HCT116 (cell line): ENCODE measurements at regions not wholly inside any gene's neighbourhood (a gene's known extent, or its start where the extent isn't known, plus 50 kb on each side); places are given as distances from the start of the nearest gene placed in this dataset.

Experiments used
- ATAC-seq: fragments of 200-7000 bp; cut with Tn5 transposase; 2 replicates; pipeline ENCODE4 v1.9.1; 2020; ENCODE audit warnings: mild to moderate bottlenecking, moderate library complexity
- BruUV-seq: library from RNA; stranded (reverse); fragments of 400-500 nt; replicated peaks from 2 replicates; lab custom pipeline; 2021; lab: Mats Ljungman, UMichigan
- CTCF ChIA-PET: fragments of 300-600 bp; sonication (Branson Sonifier 250); formaldehyde crosslinking; loops from one replicate; lab custom pipeline; 2021; ENCODE audit warnings: antibody characterized with exemption; lab: Charles Lee
- POLR2A ChIA-PET: fragments of 300-600, 350-600 bp; sonication (Branson Sonifier 250); formaldehyde crosslinking; loops from one replicate; lab custom pipeline; 2021; ENCODE audit warnings: antibody characterized with exemption; lab: Charles Lee
- RAD21 ChIA-PET, 2 experiments: fragments of 300-600 bp; sonication (Branson Sonifier 250); formaldehyde crosslinking; loops; one replicate each; lab custom pipeline; 2023; ENCODE audit warnings: low total read pairs in 2 of 2; ENCODE audit not compliant: uncharacterized antibody in 2 of 2, unreplicated experiment in 2 of 2, low non-redundant PET in 1 of 2; lab: Charles Lee
- DNase-seq: peaks from one replicate; pipeline ENCODE4 v3.0.0-alpha.2; 2010; ENCODE audit warnings: low read depth, low spot score
- H2AFZ ChIP-seq: fragments of 200-600 bp; shearing (Covaris generic), sonication (generic); 2 replicates; pipeline ENCODE4 v1.6.1; 2017; ENCODE audit warnings: low read depth, mixed run types, mixed read lengths, antibody characterized with exemption, low read length; ENCODE audit not compliant: poor library complexity, severe bottlenecking
- H3K27ac ChIP-seq: 2 replicates; pipeline ENCODE4 v1.5.1; 2012; ENCODE audit warnings: low read depth, low read length
- H3K27me3 ChIP-seq: fragments of 200-600 bp; sonication (generic); 2 replicates; pipeline ENCODE4 v1.6.1; 2016; ENCODE audit warnings: mixed run types, low read length, mixed read lengths; ENCODE audit not compliant: insufficient read depth
- H3K36me3 ChIP-seq, 2 experiments: fragments of 200-500 bp in 1 of 2; fragments of 200-600 bp in 1 of 2; sonication (Bioruptor generic) in 1 of 2; sonication (generic) in 1 of 2; 2 replicates each; pipeline versions ENCODE4 v1.5.1 to v1.6.1; 2014 to 2016; ENCODE audit warnings: low read length in 2 of 2, inconsistent platforms in 1 of 2, mixed read lengths in 1 of 2, mixed run types in 1 of 2; ENCODE audit not compliant: insufficient read depth in 2 of 2, control insufficient read depth in 1 of 2
- H3K4me1 ChIP-seq, 2 experiments: fragments of 200-600 bp in 1 of 2; sonication (generic) in 1 of 2; 2 replicates each; pipeline versions ENCODE4 v1.5.1 to v1.6.1; 2012 to 2017; ENCODE audit warnings: low read length in 2 of 2, inconsistent platforms in 1 of 2, mild to moderate bottlenecking in 1 of 2, mixed read lengths in 1 of 2, mixed run types in 1 of 2, moderate library complexity in 1 of 2; ENCODE audit not compliant: insufficient read depth in 2 of 2, control insufficient read depth in 1 of 2
- H3K4me2 ChIP-seq: fragments of 200-600 bp; sonication (generic); 2 replicates; pipeline ENCODE4 v1.6.1; 2017; ENCODE audit warnings: mixed run types, low read length, mixed read lengths
- H3K4me3 ChIP-seq, 2 experiments: fragments of 200-600 bp in 1 of 2; sonication (generic) in 1 of 2; replicated peaks in 1 of 2; 2 replicates each; pipeline ENCODE4 v1.5.1; 2011 to 2016; ENCODE audit warnings: low read length in 2 of 2, control low read depth in 1 of 2, low read depth in 1 of 2, mild to moderate bottlenecking in 1 of 2, mixed read lengths in 1 of 2, mixed run types in 1 of 2
- H3K79me2 ChIP-seq: fragments of 200-600 bp; sonication (generic); 2 replicates; pipeline ENCODE4 v1.6.1; 2017; ENCODE audit warnings: mild to moderate bottlenecking, mixed run types, low read length, moderate library complexity, mixed read lengths; ENCODE audit not compliant: insufficient read depth
- H3K9ac ChIP-seq: fragments of 200-600 bp; sonication (generic); 2 replicates; pipeline ENCODE4 v1.6.1; 2016; ENCODE audit warnings: low read length, mixed read lengths
- H3K9me2 ChIP-seq: fragments of 200-600 bp; sonication (generic), shearing (Covaris generic); 2 replicates; pipeline ENCODE4 v1.6.1; 2017; ENCODE audit warnings: mixed run types, mild to moderate bottlenecking, moderate library complexity; ENCODE audit not compliant: insufficient read depth
- H3K9me3 ChIP-seq, 2 experiments: fragments of 200-500 bp in 1 of 2; fragments of 200-600 bp in 1 of 2; sonication (Bioruptor generic) in 1 of 2; sonication (generic) in 1 of 2; 2 replicates each; pipeline ENCODE4 v1.6.1; 2014 to 2017; ENCODE audit warnings: low read length in 2 of 2, mixed read lengths in 2 of 2, inconsistent platforms in 1 of 2, low read depth in 1 of 2, mild to moderate bottlenecking in 1 of 2, mixed run types in 1 of 2, moderate library complexity in 1 of 2; ENCODE audit not compliant: control insufficient read depth in 1 of 2, insufficient read depth in 1 of 2
- H4K20me1 ChIP-seq: fragments of 200-600 bp; sonication (generic), shearing (Covaris generic); 2 replicates; pipeline ENCODE4 v1.6.1; 2017; ENCODE audit warnings: mixed run types, mild to moderate bottlenecking, moderate library complexity; ENCODE audit not compliant: insufficient read depth
- CBX3 ChIP-seq: IDR thresholded peaks from 2 replicates; pipeline ENCODE4 v1.6.1; 2012; ENCODE audit warnings: low read depth
- CEBPB ChIP-seq: IDR thresholded peaks from 2 replicates; pipeline ENCODE4 v1.6.1; 2012; ENCODE audit warnings: low read depth
- ELF1 ChIP-seq: IDR thresholded peaks from 2 replicates; pipeline ENCODE4 v1.6.1; 2012; ENCODE audit warnings: low read depth, borderline replicate concordance
- EZH2phosphoT487 ChIP-seq: fragments of 200-600 bp; IDR thresholded peaks from 2 replicates; pipeline ENCODE4 v1.6.1; 2018; ENCODE audit warnings: antibody characterized with exemption, borderline replicate concordance
- FOSL1 ChIP-seq: IDR thresholded peaks from 2 replicates; pipeline ENCODE4 v1.6.1; 2012; ENCODE audit warnings: low read depth
- JUND ChIP-seq: IDR thresholded peaks from 2 replicates; pipeline ENCODE4 v1.6.1; 2012
- POLR2A ChIP-seq: IDR thresholded peaks from 2 replicates; pipeline ENCODE4 v1.7.0; 2011; ENCODE audit warnings: borderline replicate concordance; ENCODE audit not compliant: insufficient read depth, insufficient read length; ENCODE audit errors: extremely low read depth
- POLR2AphosphoS5 ChIP-seq: IDR thresholded peaks from 2 replicates; pipeline ENCODE4 v1.6.1; 2011; ENCODE audit warnings: mild to moderate bottlenecking, low read depth, low read length, moderate library complexity
- SRF ChIP-seq: IDR thresholded peaks from 2 replicates; pipeline ENCODE4 v1.6.1; 2012; ENCODE audit warnings: low read depth
- ZFX ChIP-seq: fragments of 450-650 bp; IDR thresholded peaks from 2 replicates; pipeline ENCODE4 v1.6.1; 2017
- ZNF274 ChIP-seq: fragments of 200-500 bp; sonication (Bioruptor generic); IDR thresholded peaks from 2 replicates; pipeline ENCODE4 v1.6.1; 2014; ENCODE audit warnings: mild to moderate bottlenecking, low read depth, low read length, inconsistent platforms
- intact Hi-C: fragments of 100-400 bp; cut with micrococcal nuclease; formaldehyde crosslinking; loops from 2 replicates; pipeline ENCODE4 v1.10.0; 2022
- TF ChIP-seq, protein P1 (sequence below): IDR thresholded peaks from 2 replicates; pipeline ENCODE4 v1.6.1; 2012
- TF ChIP-seq, protein P2 (sequence below): IDR thresholded peaks from 2 replicates; pipeline ENCODE4 v1.6.1; 2011; ENCODE audit warnings: mild to moderate bottlenecking, low read length, moderate library complexity; ENCODE audit not compliant: insufficient replicate concordance; ENCODE audit errors: extremely low read depth

DNA sequence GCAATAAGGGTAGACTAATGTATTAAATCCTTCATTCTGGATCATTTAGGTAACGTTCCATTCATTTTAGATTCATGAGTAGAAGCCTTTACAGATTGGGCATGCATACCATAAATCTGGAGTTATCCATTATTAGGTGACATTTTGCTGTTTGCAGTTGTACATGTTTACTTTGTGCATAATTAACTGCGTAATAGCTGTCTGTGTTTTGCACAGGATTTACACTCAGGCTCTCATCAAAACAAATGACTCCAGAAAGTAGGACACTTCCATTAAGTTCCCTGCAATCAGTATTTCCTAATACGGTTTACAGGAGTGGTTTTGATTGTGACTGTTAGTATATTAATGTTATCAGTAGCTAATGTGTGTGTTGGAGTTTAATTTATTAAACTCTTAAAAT lies 997.4 kb downstream of the HACE1 start:
- POLR2A ChIA-PET, result no interaction called here
- Histone ChIP-seq H3K4me2 (no peak overlapping the region), H3K27ac (no peak overlapping the region), H3K4me1 (no peaks in the 10 kb centered on the region), H3K9me2 (no peaks in the 10 kb centered on the region), H3K9me3 (no peaks in the 10 kb centered on the region), H3K4me3 (no peak overlapping the region), H4K20me1 (no peaks in the 10 kb centered on the region), H3K36me3 (no peaks in the 10 kb centered on the region), H3K79me2 (no peaks in the 10 kb centered on the region), H3K9ac (no peak overlapping the region), H3K27me3 (no peaks in the 10 kb centered on the region), H2AFZ (no peak overlapping the region)
- BruUV-seq, result no TSS peak
- intact Hi-C loops, result no loop called here
- CTCF ChIA-PET, result no interaction called here
- TF ChIP-seq, protein P1, sequence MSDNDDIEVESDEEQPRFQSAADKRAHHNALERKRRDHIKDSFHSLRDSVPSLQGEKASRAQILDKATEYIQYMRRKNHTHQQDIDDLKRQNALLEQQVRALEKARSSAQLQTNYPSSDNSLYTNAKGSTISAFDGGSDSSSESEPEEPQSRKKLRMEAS, result no peak
- no peak for TF ChIP-seq CEBPB
- TF ChIP-seq EZH2phosphoT487, result no peak
- ATAC-seq (no peak), DNase-seq (no peak)
- RAD21 ChIA-PET, result no interaction called here

DNA sequence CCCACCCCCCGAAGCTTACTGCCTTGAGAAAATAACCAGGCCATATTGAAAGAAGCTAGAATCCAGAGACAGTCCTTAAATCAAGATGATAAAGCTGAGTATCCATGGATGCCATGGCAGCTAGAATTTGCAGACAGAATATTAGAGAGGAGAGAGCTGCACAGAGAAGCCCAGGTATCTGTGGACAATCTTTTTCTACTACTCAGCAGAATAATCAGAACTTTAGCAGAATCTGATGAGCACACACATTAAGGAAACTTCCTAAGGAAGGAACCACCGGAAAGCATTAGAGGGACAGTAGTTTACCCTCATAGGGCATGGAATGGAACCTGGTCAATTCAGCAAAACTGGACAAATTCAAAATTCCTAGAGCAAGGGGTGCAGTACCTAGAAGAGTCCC lies 1001.7 kb downstream of the HACE1 start:
- ATAC-seq, result no peak

More for the DNA sequence above, 1001.7 kb downstream of the HACE1 start:
- intact Hi-C loops, result no loop called here
- no peak overlapping the region for H2AFZ ChIP-seq
- H3K4me2 ChIP-seq, result no peak overlapping the region
- no peak for DNase-seq
- no peaks in the 10 kb centered on the region for H3K9me3 ChIP-seq
- no peak overlapping the region for H3K27ac ChIP-seq
- H3K79me2 ChIP-seq, result no peaks in the 10 kb centered on the region
- CTCF ChIA-PET, result interaction anchor here (0.6 kb wide), 1 partner anchor 975 kb away, joined by 3 read pairs; no protein-coding TSS in a partner anchor
- H3K4me1 ChIP-seq, result no peaks in the 10 kb centered on the region
- H3K9ac ChIP-seq, result no peak overlapping the region
- H3K9me2 ChIP-seq, result no peaks in the 10 kb centered on the region
- H3K27me3 ChIP-seq, result no peaks in the 10 kb centered on the region
- BruUV-seq, result no TSS peak
- TF ChIP-seq ZNF274 (no peak), POLR2A (no peak), SRF (no peak), JUND (no peak), FOSL1 (no peak), CBX3 (no peak), POLR2AphosphoS5 (no peak), EZH2phosphoT487 (no peak), ELF1 (no peak), ZFX (no peak)
- TF ChIP-seq, protein P2, sequence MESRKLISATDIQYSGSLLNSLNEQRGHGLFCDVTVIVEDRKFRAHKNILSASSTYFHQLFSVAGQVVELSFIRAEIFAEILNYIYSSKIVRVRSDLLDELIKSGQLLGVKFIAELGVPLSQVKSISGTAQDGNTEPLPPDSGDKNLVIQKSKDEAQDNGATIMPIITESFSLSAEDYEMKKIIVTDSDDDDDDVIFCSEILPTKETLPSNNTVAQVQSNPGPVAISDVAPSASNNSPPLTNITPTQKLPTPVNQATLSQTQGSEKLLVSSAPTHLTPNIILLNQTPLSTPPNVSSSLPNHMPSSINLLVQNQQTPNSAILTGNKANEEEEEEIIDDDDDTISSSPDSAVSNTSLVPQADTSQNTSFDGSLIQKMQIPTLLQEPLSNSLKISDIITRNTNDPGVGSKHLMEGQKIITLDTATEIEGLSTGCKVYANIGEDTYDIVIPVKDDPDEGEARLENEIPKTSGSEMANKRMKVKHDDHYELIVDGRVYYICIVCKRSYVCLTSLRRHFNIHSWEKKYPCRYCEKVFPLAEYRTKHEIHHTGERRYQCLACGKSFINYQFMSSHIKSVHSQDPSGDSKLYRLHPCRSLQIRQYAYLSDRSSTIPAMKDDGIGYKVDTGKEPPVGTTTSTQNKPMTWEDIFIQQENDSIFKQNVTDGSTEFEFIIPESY, result no peak
- RAD21 ChIA-PET, result no interaction called here
- H4K20me1 ChIP-seq, result no peaks in the 10 kb centered on the region
- H3K36me3 ChIP-seq, result no peaks in the 10 kb centered on the region
- POLR2A ChIA-PET, result no interaction called here
- H3K4me3 ChIP-seq, result no peak overlapping the region
